Duodenal mucosa (tissue), 2 donors: ENCODE measurements at regions not wholly inside any gene's neighbourhood (a gene's known extent, or its start where the extent isn't known, plus 50 kb on each side); places are given as distances from the start of the nearest gene placed in this dataset.

ENCODE experiments used
- H3K27ac ChIP-seq: one replicate; pipeline ENCODE4 v1.7.0; 2013; ENCODE audit warnings: low read depth, low read length
- H3K27me3 ChIP-seq, 2 donors: one replicate each; pipeline ENCODE4 v1.7.0; 2013; ENCODE audit warnings: low read length in 2 of 2, control low read depth in 1 of 2; ENCODE audit not compliant: insufficient read depth in 2 of 2, control insufficient read depth in 1 of 2
- H3K36me3 ChIP-seq, 2 donors: one replicate each; pipeline ENCODE4 v1.7.0; 2013; ENCODE audit warnings: low read length in 2 of 2, control low read depth in 1 of 2; ENCODE audit not compliant: insufficient read depth in 2 of 2, control insufficient read depth in 1 of 2
- H3K4me1 ChIP-seq, 2 donors: one replicate each; pipeline ENCODE4 v1.7.0; 2013; ENCODE audit warnings: low read length in 2 of 2, control low read depth in 1 of 2; ENCODE audit not compliant: insufficient read depth in 2 of 2, control insufficient read depth in 1 of 2
- H3K4me3 ChIP-seq, 2 donors: one replicate each; pipeline ENCODE4 v1.7.0; 2013; ENCODE audit warnings: low read length in 2 of 2, low read depth in 1 of 2
- H3K9ac ChIP-seq, 2 donors: one replicate each; pipeline ENCODE4 v1.7.0; 2013; ENCODE audit warnings: low read length in 2 of 2, low read depth in 1 of 2
- H3K9me3 ChIP-seq, 2 donors: one replicate each; pipeline ENCODE4 v1.7.0; 2013; ENCODE audit warnings: low read length in 2 of 2, control low read depth in 1 of 2; ENCODE audit not compliant: control insufficient read depth in 1 of 2

DNA sequence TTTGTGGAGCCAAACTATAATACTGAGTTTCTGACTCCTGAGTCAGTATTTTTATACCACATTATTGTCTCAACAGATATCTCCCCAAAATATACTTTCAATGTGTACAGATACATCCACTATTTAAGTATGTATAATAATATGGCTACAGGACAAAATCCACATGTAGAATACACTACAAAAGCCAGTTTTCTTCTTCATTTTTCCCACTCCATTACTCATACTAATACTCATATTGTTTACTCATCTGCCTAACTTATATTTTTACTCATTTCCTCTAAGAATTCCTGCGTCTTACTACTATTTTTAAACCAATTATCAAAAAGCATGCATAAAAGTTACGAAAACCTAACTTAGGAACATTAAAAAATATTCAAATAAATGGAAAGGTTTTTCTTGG, 440.8 kb downstream of the ZNF385D start:
- no peaks in the 10 kb centered on the region for H3K4me1 ChIP-seq
- H3K27me3 ChIP-seq = no peaks in the 10 kb centered on the region
- no peak overlapping the region for H3K9ac ChIP-seq
- no peaks in the 10 kb centered on the region for H3K36me3 ChIP-seq
- H3K4me3 ChIP-seq = no peak overlapping the region
- no peaks in the 10 kb centered on the region for H3K9me3 ChIP-seq
- H3K27ac ChIP-seq = no peak overlapping the region

DNA sequence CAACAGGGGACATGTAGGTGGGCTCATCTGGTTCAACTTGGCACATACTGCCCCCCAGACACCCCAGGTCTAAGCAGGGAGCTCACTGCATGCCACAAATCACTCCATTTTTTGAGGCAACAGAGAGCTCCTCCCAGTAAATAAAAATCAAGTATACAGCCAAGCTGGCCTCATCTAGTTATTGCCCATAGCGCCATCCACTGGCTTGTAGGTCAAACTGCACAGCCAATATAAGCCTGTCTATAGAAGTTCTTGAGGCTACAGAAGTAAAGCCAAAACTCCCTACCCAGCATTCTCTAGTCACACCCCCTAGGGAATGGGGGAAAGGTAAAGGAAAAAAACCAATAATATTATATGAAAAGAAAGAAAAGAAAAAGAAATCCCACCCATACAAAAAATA, 453.7 kb downstream of the ZNF385D start:
- no peak overlapping the region for H3K9ac ChIP-seq
- no peaks in the 10 kb centered on the region for H3K27me3 ChIP-seq
- H3K36me3 ChIP-seq = no peaks in the 10 kb centered on the region

DNA sequence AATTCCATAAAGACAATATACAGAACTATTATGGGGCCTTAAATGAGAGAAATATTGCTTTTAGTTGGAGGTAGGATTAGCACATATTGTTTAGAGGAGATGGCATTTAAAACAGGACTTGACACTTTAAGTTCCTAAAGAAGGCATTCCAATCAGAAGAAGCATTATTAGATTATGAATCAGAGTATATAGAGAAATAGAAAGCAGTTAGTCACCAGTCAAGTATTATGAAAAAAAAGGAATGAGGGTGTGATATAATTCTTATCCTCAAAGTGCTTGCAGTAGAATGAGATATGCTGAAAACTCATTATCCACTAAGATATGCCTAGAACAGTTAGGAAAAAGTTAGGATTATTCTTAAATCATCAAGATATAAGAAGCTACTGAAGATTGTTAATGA, 456.2 kb downstream of the ZNF385D start:
- no peak overlapping the region for H3K9ac ChIP-seq
- H3K4me1 ChIP-seq = no peaks in the 10 kb centered on the region
- no peaks in the 10 kb centered on the region for H3K27me3 ChIP-seq
- H3K36me3 ChIP-seq = no peaks in the 10 kb centered on the region
- H3K27ac ChIP-seq = no peak overlapping the region
- H3K9me3 ChIP-seq = peaks cover 5 to 8% of the 10 kb centered on the region in 2 donors
- no peak overlapping the region for H3K4me3 ChIP-seq

More for the DNA sequence above, 453.7 kb downstream of the ZNF385D start:
- H3K4me3 ChIP-seq = no peak overlapping the region
- no peak overlapping the region for H3K27ac ChIP-seq
- peaks cover 12 to 22% of the 10 kb centered on the region in 2 donors for H3K9me3 ChIP-seq
- no peaks in the 10 kb centered on the region for H3K4me1 ChIP-seq

DNA sequence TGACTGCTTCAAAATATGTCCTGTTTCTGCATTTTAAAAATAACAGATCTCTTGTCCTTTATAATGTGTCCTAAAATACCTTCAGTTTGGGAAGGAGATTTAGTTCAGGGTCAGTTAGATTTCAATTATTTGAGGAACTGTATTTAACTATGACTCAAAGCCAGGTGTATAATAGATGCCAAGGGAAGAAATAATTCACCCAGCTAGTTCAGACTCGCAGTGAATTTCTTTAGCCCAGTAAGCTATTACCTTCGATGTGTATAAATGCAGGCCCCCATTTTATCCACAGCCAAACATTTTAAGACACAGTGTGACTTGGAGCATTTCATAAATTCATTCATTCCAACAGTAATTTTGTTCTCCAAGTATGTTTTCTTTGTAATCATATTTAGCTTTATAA, 458.0 kb downstream of the ZNF385D start:
- H3K4me1 ChIP-seq = no peaks in the 10 kb centered on the region
- no peaks in the 10 kb centered on the region for H3K27me3 ChIP-seq
- no peak overlapping the region for H3K27ac ChIP-seq
- H3K4me3 ChIP-seq = no peak overlapping the region
- H3K9ac ChIP-seq = no peak overlapping the region
- no peaks in the 10 kb centered on the region for H3K36me3 ChIP-seq
- H3K9me3 ChIP-seq = peaks cover 0 to 6% of the 10 kb centered on the region in 2 donors

DNA sequence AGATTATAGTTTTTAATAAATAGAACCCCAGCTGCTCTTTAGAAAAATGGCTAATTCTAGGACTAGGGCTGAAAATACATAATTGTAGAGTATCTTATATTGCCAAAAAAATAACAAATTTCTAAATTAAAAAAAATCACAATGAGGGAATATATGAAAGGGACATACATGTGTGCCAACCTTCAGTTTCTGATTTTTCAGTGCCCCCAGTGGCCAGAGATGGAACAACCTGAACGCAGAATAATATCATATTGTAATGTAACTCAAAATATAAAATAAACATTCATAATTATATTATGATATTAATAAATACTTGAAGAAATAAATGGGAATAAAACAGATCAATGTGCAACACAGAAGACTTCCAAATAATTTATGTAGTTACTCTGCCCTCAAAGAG, 460.5 kb downstream of the ZNF385D start:
- Histone ChIP-seq H3K27ac (no peak overlapping the region), H3K4me1 (no peaks in the 10 kb centered on the region), H3K4me3 (no peak overlapping the region), H3K27me3 (no peaks in the 10 kb centered on the region), H3K9me3 (peaks cover 0 to 2% of the 10 kb centered on the region in 2 donors), H3K9ac (no peak overlapping the region), H3K36me3 (no peaks in the 10 kb centered on the region)

DNA sequence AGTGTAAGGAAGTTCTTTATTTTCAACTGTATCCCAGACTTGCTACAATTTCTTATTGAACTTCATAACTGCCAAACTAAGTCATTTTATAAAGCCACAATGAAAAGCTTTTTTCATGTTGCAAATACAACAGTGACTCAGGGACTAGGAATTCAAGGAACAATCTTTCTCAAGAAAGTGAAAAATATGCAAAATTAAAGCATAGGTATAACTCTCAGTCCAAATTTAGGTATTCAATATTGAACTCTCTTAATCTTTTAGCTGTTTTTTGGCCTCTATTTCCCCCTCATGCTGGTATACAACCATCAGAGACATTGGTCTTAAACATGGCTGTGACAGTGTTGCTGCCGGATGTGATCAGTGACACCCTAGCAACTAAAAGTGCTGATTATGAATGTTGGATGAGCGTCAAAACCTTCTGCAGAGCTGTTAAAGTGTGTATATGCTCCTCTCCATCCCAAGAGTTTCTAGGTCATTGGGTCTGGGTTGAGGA, 476.9 kb downstream of the ZNF385D start:
- Histone ChIP-seq H3K4me3 (no peak overlapping the region), H3K27ac (no peak overlapping the region), H3K36me3 (no peaks in the 10 kb centered on the region), H3K4me1 (no peaks in the 10 kb centered on the region), H3K9me3 (peaks cover 2 to 5% of the 10 kb centered on the region in 2 donors), H3K27me3 (no peaks in the 10 kb centered on the region), H3K9ac (no peak overlapping the region)

DNA sequence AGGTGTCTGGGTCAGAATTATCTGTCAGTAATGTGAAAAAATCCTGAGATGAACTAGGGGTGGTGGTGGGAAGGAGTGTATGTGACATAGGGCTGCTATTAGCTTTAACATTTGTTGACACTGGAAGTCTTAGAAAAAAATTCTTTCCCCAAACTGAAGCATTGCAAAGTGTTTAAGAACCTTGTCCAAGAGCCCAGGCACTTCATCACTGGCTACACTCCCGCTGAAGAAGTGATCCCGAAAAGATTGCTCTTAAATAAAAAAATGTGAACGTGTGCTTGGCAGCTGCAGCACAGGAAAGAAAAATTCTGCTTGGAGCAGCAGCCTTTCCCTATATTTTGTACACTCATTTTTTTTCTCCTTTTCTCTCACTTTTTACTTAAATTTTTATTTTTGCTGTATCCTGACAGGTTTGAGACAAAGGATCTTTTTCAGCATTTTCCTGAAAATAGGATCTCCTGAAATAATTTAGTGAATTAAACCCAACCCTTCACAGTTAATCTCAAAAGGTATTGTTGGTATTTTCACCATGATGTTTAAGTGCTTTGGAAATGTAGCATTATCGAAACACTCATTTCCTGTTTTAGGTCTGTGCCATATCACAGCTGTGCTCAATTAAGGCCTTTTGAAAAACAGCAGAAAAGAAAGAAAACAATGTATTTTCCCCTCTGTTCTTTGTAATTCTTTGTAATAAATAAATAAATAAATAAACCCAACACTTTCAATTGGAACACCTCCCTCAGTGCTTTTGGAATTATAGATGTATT, 477.6 kb downstream of the ZNF385D start:
- no peaks in the 10 kb centered on the region for H3K4me1 ChIP-seq
- no peak overlapping the region for H3K4me3 ChIP-seq
- no peak overlapping the region for H3K9ac ChIP-seq
- H3K27ac ChIP-seq = no peak overlapping the region
- no peaks in the 10 kb centered on the region for H3K27me3 ChIP-seq
- H3K9me3 ChIP-seq = peaks cover 2 to 5% of the 10 kb centered on the region in 2 donors
- H3K36me3 ChIP-seq = no peaks in the 10 kb centered on the region

DNA sequence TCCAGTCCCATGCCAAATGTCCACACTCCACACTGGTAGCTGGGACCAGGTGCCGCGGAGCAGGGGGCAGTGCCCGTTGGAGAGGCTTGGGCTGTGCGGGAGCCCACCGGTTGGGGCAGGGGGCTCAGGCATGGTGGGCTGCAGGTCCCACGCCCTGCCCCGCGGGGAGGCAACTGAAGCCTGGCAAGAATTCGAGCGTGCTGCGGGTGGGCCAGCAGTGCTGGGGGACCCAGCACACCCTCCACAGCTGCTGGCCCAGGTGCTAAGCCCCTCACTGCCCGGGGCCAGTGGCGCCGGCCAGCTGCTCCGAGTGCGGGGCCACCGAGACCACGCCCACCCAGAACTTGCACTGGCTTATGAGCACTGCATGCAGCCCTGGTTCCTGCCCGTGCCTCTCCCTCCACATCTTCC, 479.4 kb downstream of the ZNF385D start:
- Histone ChIP-seq H3K27ac (no peak overlapping the region), H3K36me3 (no peaks in the 10 kb centered on the region), H3K4me3 (no peak overlapping the region), H3K27me3 (no peaks in the 10 kb centered on the region), H3K9me3 (peaks cover 2 to 5% of the 10 kb centered on the region in 2 donors), H3K4me1 (no peaks in the 10 kb centered on the region), H3K9ac (no peak overlapping the region)

DNA sequence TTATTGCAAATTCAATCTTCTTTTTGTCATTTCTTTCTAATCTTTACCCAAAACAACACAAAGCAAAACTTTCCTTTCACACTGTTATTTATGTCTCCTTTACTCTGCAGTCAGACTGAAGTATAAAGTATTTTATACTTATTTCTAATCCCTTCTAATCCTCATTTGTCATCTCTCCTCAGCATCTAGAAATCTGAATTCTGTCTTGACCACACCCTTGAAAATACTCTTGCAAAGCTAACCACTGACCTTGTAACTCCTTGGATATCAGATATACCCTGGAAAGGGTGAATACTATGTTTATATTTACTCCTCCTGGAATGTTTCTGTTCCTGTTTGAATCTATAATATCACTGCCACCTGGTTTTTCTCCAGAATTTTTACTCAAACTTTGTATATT, 481.1 kb downstream of the ZNF385D start:
- H3K9me3 ChIP-seq = peaks cover 0 to 2% of the 10 kb centered on the region in 2 donors
- no peaks in the 10 kb centered on the region for H3K27me3 ChIP-seq
- no peak overlapping the region for H3K4me3 ChIP-seq
- H3K4me1 ChIP-seq = no peaks in the 10 kb centered on the region
- H3K9ac ChIP-seq = no peak overlapping the region
- H3K36me3 ChIP-seq = no peaks in the 10 kb centered on the region
- no peak overlapping the region for H3K27ac ChIP-seq

DNA sequence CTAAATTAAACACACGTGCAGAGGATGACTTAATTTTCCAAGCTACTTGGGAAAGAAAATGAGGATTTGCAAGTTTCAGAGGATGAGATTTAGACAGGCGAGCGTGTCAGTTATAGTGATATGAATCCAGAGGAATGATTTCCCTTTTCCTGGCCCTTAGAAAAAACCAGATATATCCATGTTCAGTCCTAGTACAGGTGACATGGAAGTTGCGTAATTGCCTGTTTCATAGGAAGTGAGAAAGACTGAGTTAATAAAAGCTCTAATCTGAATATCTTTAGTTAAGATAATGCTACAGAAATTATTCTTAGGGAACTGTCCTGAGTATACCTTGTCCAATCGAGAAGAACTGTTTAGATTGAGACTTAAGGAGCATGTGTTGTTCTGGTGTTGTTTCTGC, 490.5 kb downstream of the ZNF385D start:
- H3K27ac ChIP-seq = no peak overlapping the region
- no peaks in the 10 kb centered on the region for H3K4me1 ChIP-seq
- H3K4me3 ChIP-seq = no peak overlapping the region
- no peaks in the 10 kb centered on the region for H3K36me3 ChIP-seq
- no peak overlapping the region for H3K9ac ChIP-seq
- H3K9me3 ChIP-seq = peaks cover 0 to 1% of the 10 kb centered on the region in 2 donors
- H3K27me3 ChIP-seq = no peaks in the 10 kb centered on the region
